ENCODE measurements at regions not wholly inside any gene's neighbourhood (a gene's known extent, or its start where the extent isn't known, plus 50 kb on each side); places are given as distances from the start of the nearest gene placed in this dataset.
A peak's percentile ranks its signal among the peaks of the same experiment; 100 is the strongest.

DNA sequence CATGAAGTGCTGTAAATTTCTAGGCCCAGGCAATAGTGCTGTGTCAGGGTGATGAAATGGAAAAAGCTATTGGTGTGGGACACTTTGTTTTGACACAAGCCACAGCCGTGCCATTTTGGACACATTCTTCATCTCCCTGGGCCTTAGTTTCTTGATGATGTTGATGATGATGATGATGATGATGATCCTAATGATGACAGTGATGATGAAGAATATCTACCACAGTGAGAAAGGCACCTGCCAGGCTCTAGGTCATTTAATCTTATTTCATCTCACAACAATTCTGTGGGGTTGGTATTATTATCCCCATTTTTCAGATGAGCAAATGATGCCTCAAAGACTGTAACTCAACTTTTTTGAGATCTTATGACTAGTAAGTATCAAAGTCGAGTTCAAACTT lies 102.2 kb upstream of the STC2 start:
- no peak for DNase-seq (ENCODE audit: low spot score)
- H3K9me3 ChIP-seq = no peaks in the 10 kb centered on the region
- H3K4me3 ChIP-seq = no peak overlapping the region
- no peaks in the 10 kb centered on the region for H3K4me1 ChIP-seq (replicated peaks)
- 92% methylated on average over 2 of the region's 2 CpGs for WGBS
- TF ChIP-seq POLR2AphosphoS5 (IDR thresholded peaks at IDR 0.05) (no peak), POLR2A (IDR thresholded peaks at IDR 0.05) (no peak)
- TF ChIP-seq, protein P1, sequence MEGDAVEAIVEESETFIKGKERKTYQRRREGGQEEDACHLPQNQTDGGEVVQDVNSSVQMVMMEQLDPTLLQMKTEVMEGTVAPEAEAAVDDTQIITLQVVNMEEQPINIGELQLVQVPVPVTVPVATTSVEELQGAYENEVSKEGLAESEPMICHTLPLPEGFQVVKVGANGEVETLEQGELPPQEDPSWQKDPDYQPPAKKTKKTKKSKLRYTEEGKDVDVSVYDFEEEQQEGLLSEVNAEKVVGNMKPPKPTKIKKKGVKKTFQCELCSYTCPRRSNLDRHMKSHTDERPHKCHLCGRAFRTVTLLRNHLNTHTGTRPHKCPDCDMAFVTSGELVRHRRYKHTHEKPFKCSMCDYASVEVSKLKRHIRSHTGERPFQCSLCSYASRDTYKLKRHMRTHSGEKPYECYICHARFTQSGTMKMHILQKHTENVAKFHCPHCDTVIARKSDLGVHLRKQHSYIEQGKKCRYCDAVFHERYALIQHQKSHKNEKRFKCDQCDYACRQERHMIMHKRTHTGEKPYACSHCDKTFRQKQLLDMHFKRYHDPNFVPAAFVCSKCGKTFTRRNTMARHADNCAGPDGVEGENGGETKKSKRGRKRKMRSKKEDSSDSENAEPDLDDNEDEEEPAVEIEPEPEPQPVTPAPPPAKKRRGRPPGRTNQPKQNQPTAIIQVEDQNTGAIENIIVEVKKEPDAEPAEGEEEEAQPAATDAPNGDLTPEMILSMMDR (IDR thresholded peaks at IDR 0.05) = no peak
- H3K27me3 ChIP-seq (replicated peaks; ENCODE audit: insufficient read depth) = no peaks in the 10 kb centered on the region
- H3K27ac ChIP-seq = no peak overlapping the region
- H3K36me3 ChIP-seq = no peaks in the 10 kb centered on the region
- intact Hi-C loops (cut with DNase I) = no loop called here

DNA sequence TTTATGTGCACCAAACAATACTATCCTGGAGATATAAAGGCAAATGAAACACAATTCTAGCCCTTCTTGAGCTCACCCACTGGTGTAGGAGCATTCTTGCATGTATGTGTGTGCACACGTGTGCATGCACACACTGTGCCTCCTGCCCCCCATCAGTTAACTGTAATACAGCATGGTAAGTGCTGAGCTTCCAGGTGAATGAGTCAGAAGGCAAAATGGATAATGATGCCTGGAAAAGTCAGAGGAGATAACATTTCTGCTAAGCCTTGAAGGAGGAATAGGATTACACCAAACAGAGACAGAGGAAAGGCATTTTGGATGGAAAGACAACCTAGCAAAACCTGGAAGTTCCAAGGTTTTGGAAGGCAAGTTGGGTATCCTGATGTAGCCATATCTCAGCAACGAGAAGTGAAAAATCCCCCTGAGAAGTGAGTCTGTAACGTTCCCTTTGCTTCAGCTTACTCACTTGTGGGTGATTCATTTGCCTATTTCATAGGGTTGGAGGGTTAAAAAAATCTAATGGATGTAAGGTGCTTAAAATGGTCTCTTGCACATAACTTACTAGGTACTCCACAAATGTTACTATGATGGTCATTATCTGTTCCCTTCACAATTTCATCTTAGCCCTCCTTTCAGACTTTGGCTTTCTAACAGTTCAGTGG lies 101.4 kb upstream of the STC2 start:
- WGBS = 78% methylated on average over 3 of the region's 3 CpGs
- DNase-seq (ENCODE audit: low spot score) = no peak
- no peak for TF ChIP-seq POLR2AphosphoS5 (IDR thresholded peaks at IDR 0.05)
- no peak for TF ChIP-seq POLR2A (IDR thresholded peaks at IDR 0.05)
- TF ChIP-seq, protein P1 (IDR thresholded peaks at IDR 0.05) = no peak
- no peak overlapping the region for H3K27ac ChIP-seq
- no peak overlapping the region for H3K4me3 ChIP-seq
- H3K27me3 ChIP-seq (replicated peaks; ENCODE audit: insufficient read depth) = no peaks in the 10 kb centered on the region
- H3K4me1 ChIP-seq (replicated peaks) = no peaks in the 10 kb centered on the region
- no peaks in the 10 kb centered on the region for H3K36me3 ChIP-seq
- intact Hi-C loops (cut with DNase I) = no loop called here
- H3K9me3 ChIP-seq = no peaks in the 10 kb centered on the region

DNA sequence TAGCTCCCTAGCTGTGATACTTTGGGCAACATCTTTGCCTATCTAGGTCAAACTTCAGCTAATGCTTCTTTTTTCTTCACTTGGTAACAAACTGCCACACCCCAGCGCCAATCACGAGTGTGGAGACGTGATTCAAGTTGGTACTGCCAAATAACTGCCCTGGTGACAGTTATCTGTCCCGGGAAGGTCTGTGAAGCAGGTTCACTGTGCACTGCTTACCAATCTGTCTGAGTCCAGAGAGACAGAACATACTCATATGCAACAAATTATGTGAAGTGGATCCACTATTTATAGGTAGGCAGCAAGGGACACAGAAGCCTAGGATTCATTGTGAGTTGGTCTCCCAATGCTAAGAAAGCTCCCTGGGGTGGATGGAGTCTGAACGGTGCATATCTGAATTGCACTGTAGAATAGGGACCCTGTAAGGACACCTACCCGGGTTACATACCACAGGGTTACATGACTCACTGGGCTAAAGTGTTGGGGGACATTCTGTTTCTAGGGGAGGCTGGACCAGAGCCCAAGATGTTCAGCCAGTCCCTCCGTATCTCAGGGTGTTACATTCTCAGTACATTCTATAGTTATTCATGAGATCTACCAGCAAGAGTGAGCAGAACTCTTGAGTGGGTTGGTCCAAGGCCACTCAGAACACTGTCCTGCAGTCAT lies 95.4 kb upstream of the STC2 start:
- no peaks in the 10 kb centered on the region for H3K9me3 ChIP-seq
- H3K27me3 ChIP-seq (replicated peaks; ENCODE audit: insufficient read depth) = no peaks in the 10 kb centered on the region
- TF ChIP-seq POLR2A (IDR thresholded peaks at IDR 0.05) (no peak), POLR2AphosphoS5 (IDR thresholded peaks at IDR 0.05) (no peak)
- TF ChIP-seq, protein P1 (IDR thresholded peaks at IDR 0.05) = no peak
- WGBS = 90% methylated on average over 7 of the region's 7 CpGs
- H3K4me3 ChIP-seq = no peak overlapping the region
- DNase-seq (ENCODE audit: low spot score) = no peak
- intact Hi-C loops (cut with DNase I) = no loop called here
- H3K36me3 ChIP-seq = no peaks in the 10 kb centered on the region
- H3K4me1 ChIP-seq (replicated peaks) = no peaks in the 10 kb centered on the region
- no peak overlapping the region for H3K27ac ChIP-seq

DNA sequence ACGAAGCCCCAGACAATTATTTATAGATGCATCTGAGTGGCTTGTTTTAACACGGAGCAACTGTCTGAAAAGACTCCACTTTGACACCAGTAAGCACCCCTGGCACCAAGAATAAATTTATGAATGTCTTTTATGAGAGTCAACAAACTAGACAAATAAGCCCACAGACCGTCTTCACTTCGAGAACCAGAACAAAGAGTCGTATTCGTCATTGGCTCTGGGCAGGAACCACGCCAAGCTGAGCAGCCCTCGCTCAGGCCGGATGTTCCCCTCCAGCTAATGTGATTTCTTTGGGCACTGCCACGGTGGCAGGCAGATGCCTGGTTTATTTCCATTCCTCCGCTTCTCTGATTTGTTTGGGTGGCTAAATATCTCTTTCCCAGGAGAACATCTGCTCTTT lies 91.9 kb upstream of the STC2 start:
- peak; percentile 63 for DNase-seq (ENCODE audit: low spot score)
- H3K4me3 ChIP-seq = no peak overlapping the region
- no peaks in the 10 kb centered on the region for H3K4me1 ChIP-seq (replicated peaks)
- peak overlapping the region; percentile 51 to 68 for H3K27ac ChIP-seq
- 25% methylated on average over 11 of the region's 11 CpGs for WGBS
- intact Hi-C loops (cut with DNase I) = no loop called here
- no peaks in the 10 kb centered on the region for H3K36me3 ChIP-seq
- no peak for TF ChIP-seq POLR2A (IDR thresholded peaks at IDR 0.05)
- TF ChIP-seq POLR2AphosphoS5 (IDR thresholded peaks at IDR 0.05) = peak; percentile 53
- H3K27me3 ChIP-seq (replicated peaks; ENCODE audit: insufficient read depth) = no peaks in the 10 kb centered on the region
- H3K9me3 ChIP-seq = no peaks in the 10 kb centered on the region

DNA sequence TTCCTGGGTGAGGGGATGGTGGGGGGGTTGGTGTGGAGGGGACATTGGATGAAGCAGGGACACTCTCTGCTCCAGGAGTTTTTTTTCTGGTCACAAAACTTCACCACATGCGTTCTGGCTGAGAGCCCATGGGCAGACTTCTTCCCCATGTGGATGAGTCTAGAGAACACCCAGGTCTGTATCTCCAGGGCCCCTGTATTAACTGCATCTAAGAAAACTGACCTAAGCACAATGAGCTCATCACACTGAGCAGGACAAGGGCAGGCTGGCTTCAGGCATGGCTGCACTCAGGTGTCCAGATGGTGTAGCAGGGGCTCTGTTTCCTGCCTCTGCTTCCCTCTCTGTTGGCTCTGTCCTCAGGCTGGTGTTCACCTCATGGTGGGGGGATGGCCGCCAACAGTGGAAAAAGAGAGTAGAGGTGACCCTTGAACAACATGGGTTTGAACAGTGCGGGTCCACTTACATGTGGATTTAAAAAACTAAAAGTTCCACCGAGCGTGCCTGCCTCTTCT lies 85.3 kb upstream of the STC2 start:
- Histone ChIP-seq H3K36me3 (no peaks in the 10 kb centered on the region), H3K4me3 (no peak overlapping the region), H3K9me3 (no peaks in the 10 kb centered on the region), H3K27ac (no peak overlapping the region), H3K4me1 (replicated peaks) (no peaks in the 10 kb centered on the region), H3K27me3 (replicated peaks; ENCODE audit: insufficient read depth) (no peaks in the 10 kb centered on the region)
- no peak for TF ChIP-seq POLR2A (IDR thresholded peaks at IDR 0.05)
- no peak for TF ChIP-seq POLR2AphosphoS5 (IDR thresholded peaks at IDR 0.05)
- TF ChIP-seq, protein P1 (IDR thresholded peaks at IDR 0.05) = no peak
- DNase-seq (ENCODE audit: low spot score) = no peak
- intact Hi-C loops (cut with DNase I) = loop anchor here (5.0 kb wide), 1 partner anchor 84 kb away; no protein-coding TSS in a partner anchor
- 95% methylated on average over 5 of the region's 5 CpGs for WGBS
